Mammary epithelial cell (primary cell): ENCODE measurements at regions not wholly inside any gene's neighbourhood (a gene's known extent, or its start where the extent isn't known, plus 50 kb on each side); places are given as distances from the start of the nearest gene placed in this dataset.

Experiments used
- CTCF ChIP-seq, 2 donors: IDR thresholded peaks in 1 of 2; conservative IDR thresholded peaks in 1 of 2; 2 replicates each; pipeline ENCODE4 v1.5.1; 2011 to 2012; ENCODE audit warnings: inconsistent platforms in 2 of 2, low read length in 2 of 2, mild to moderate bottlenecking in 2 of 2, control low read depth in 1 of 2, low read depth in 1 of 2; ENCODE audit not compliant: insufficient read depth in 1 of 2; ENCODE audit errors: extremely low read depth in 1 of 2
- EZH2 ChIP-seq: IDR thresholded peaks from 2 replicates; pipeline ENCODE4 v1.6.1; 2012; ENCODE audit warnings: low read length, inconsistent platforms, borderline replicate concordance

GRCh38 chr20:60171313-60171712, 213.1 kb downstream of the CDH26 start:
- TF ChIP-seq CTCF (conservative IDR thresholded peaks at IDR 0.05 in 1 of 2, IDR thresholded peaks at IDR 0.05 in 1 of 2; ENCODE audit: extremely low read depth in 1 of 2, insufficient read depth in 1 of 2, low read depth in 1 of 2, low read length in 2 of 2) (no peak), EZH2 (no peak)
